SK-N-SH (cell line): ENCODE measurements at regions not wholly inside any gene's neighbourhood (a gene's known extent, or its start where the extent isn't known, plus 50 kb on each side); places are given as distances from the start of the nearest gene placed in this dataset.

Experiments
- CTCF ChIA-PET: fragments of 300-600, 350-600 bp; formaldehyde crosslinking; extraction: SDS; loops from one replicate; lab custom pipeline; 2021; lab: Yijun Ruan, JAX
- POLR2A ChIA-PET: fragments of 350-600 bp; sonication (Branson Sonifier 250); formaldehyde crosslinking; extraction: SDS; loops from one replicate; lab custom pipeline; 2020; ENCODE audit warnings: antibody characterized with exemption, inconsistent platforms; lab: Yijun Ruan, JAX
- DNase-seq: peaks from one replicate; pipeline ENCODE4 v3.0.0; 2012
- H2AFZ ChIP-seq: fragments of 200-600 bp; sonication (generic); 2 replicates; pipeline ENCODE4 v1.8.1; 2016; ENCODE audit warnings: antibody characterized with exemption, mild to moderate bottlenecking, low read depth
- H3F3A ChIP-seq: fragments of 200-600 bp; sonication (generic); replicated peaks from 2 replicates; pipeline ENCODE3; 2016; ENCODE audit warnings: antibody characterized with exemption, mild to moderate bottlenecking; ENCODE audit not compliant: insufficient read depth
- H3K27ac ChIP-seq, 2 experiments: fragments of 200-500 bp in 1 of 2; fragments of 200-600 bp in 1 of 2; sonication (Bioruptor generic) in 1 of 2; sonication (generic), shearing (Covaris generic) in 1 of 2; 2 replicates each; pipeline versions ENCODE4 v1.5.1 to v1.6.1; 2014 to 2016; ENCODE audit warnings: low read depth in 2 of 2, inconsistent platforms in 1 of 2, low read length in 1 of 2, mild to moderate bottlenecking in 1 of 2, mixed read lengths in 1 of 2
- H3K27me3 ChIP-seq: fragments of 200-600 bp; sonication (generic), shearing (Covaris generic); 2 replicates; pipeline ENCODE4 v1.6.1; 2016; ENCODE audit warnings: mixed run types; ENCODE audit not compliant: insufficient read depth
- H3K36me3 ChIP-seq, 2 experiments: fragments of 200-500 bp in 1 of 2; fragments of 200-600 bp in 1 of 2; sonication (Bioruptor generic) in 1 of 2; sonication (generic) in 1 of 2; replicated peaks in 1 of 2; 2 replicates each; pipeline versions ENCODE3 to v1.5.1; 2014 to 2016; ENCODE audit warnings: low read length in 1 of 2, mild to moderate bottlenecking in 1 of 2; ENCODE audit not compliant: insufficient read depth in 2 of 2, control insufficient read depth in 1 of 2
- H3K4me1 ChIP-seq, 2 experiments: fragments of 200-500 bp in 1 of 2; fragments of 200-600 bp in 1 of 2; sonication (Bioruptor generic) in 1 of 2; sonication (generic), shearing (Covaris generic) in 1 of 2; 2 replicates each; pipeline versions ENCODE4 v1.5.1 to v1.6.1; 2014 to 2016; ENCODE audit warnings: low read depth in 1 of 2, low read length in 1 of 2, mixed run types in 1 of 2; ENCODE audit not compliant: insufficient read depth in 2 of 2, control insufficient read depth in 1 of 2
- H3K4me2 ChIP-seq: fragments of 200-600 bp; sonication (generic), shearing (Covaris generic); 2 replicates; pipeline ENCODE4 v1.6.1; 2017; ENCODE audit warnings: mixed run types
- H3K4me3 ChIP-seq, 2 experiments: fragments of 200-500 bp in 1 of 2; fragments of 200-600 bp in 1 of 2; sonication (Bioruptor generic) in 1 of 2; sonication (generic), shearing (Covaris generic) in 1 of 2; 2 replicates each; pipeline versions ENCODE4 v1.5.1 to v1.8.1; 2014 to 2016; ENCODE audit warnings: low read depth in 2 of 2, inconsistent platforms in 1 of 2, low read length in 1 of 2, mild to moderate bottlenecking in 1 of 2, mixed read lengths in 1 of 2, moderate library complexity in 1 of 2
- H3K79me2 ChIP-seq: fragments of 200-600 bp; sonication (generic); 2 replicates; pipeline ENCODE4 v1.8.1; 2017; ENCODE audit warnings: mild to moderate bottlenecking; ENCODE audit not compliant: insufficient read depth
- H3K9ac ChIP-seq: fragments of 200-600 bp; sonication (generic); 2 replicates; pipeline ENCODE4 v1.6.1; 2017; ENCODE audit warnings: mixed run types
- H3K9me2 ChIP-seq: fragments of 200-600 bp; sonication (generic); 2 replicates; pipeline ENCODE4 v1.6.1; 2017; ENCODE audit warnings: mixed run types
- H3K9me3 ChIP-seq: fragments of 200-600 bp; sonication (generic); 2 replicates; pipeline ENCODE4 v1.6.1; 2017; ENCODE audit warnings: mixed run types, mild to moderate bottlenecking, moderate library complexity
- H4K20me1 ChIP-seq: fragments of 200-600 bp; sonication (generic); 2 replicates; pipeline ENCODE4 v1.6.1; 2017; ENCODE audit warnings: mild to moderate bottlenecking, mixed run types; ENCODE audit not compliant: insufficient read depth
- CHD2 ChIP-seq: fragments of 150-350 bp; IDR thresholded peaks from 2 replicates; pipeline ENCODE4 v1.6.1; 2018; ENCODE audit warnings: low read length; ENCODE audit not compliant: partially characterized antibody
- EP300 ChIP-seq, 2 experiments: IDR thresholded peaks; 2 replicates each; pipeline versions ENCODE4 v1.4.0 to v1.6.1; 2012; ENCODE audit warnings: borderline replicate concordance in 1 of 2, low read depth in 1 of 2, low read length in 1 of 2
- EZH2phosphoT487 ChIP-seq: fragments of 200-600 bp; sonication (generic); IDR thresholded peaks from 2 replicates; pipeline ENCODE4 v1.6.1; 2017; ENCODE audit warnings: low read depth, mixed run types, mild to moderate bottlenecking, antibody characterized with exemption, moderate library complexity, borderline replicate concordance
- FOSL2 ChIP-seq: IDR thresholded peaks from 2 replicates; pipeline ENCODE4 v1.4.0; 2012; ENCODE audit warnings: low read depth, mild to moderate bottlenecking, moderate library complexity, borderline replicate concordance
- FOXM1 ChIP-seq: IDR thresholded peaks from 2 replicates; pipeline ENCODE4 v1.4.0; 2012; ENCODE audit warnings: low read depth, mild to moderate bottlenecking
- GABPA ChIP-seq: IDR thresholded peaks from 2 replicates; pipeline ENCODE4 v1.4.0; 2012; ENCODE audit warnings: low read depth, mild to moderate bottlenecking
- MEF2A ChIP-seq: IDR thresholded peaks from 2 replicates; pipeline ENCODE4 v1.4.0; 2012; ENCODE audit warnings: low read depth, borderline replicate concordance
- NFIC ChIP-seq: IDR thresholded peaks from 2 replicates; pipeline ENCODE4 v1.4.0; 2012; ENCODE audit warnings: borderline replicate concordance
- NRF1 ChIP-seq: IDR thresholded peaks from 2 replicates; pipeline ENCODE4 v1.6.1; 2012; ENCODE audit warnings: low read depth, mild to moderate bottlenecking, low read length
- RAD21 ChIP-seq: IDR thresholded peaks from 2 replicates; pipeline ENCODE4 v1.6.1; 2012; ENCODE audit warnings: mild to moderate bottlenecking, low read length
- RXRA ChIP-seq: IDR thresholded peaks from 2 replicates; pipeline ENCODE4 v1.4.0; 2012; ENCODE audit warnings: low read depth, mild to moderate bottlenecking, borderline replicate concordance
- TCF12 ChIP-seq: IDR thresholded peaks from 2 replicates; pipeline ENCODE4 v1.4.0; 2012
- WGBS: methylation state at CpG from one replicate; pipeline ENCODE4 v1.1.6; 2017; ENCODE audit warnings: low lambda C conversion rate; 5-methylcytosine and 5-hydroxymethylcytosine counted together
- TF ChIP-seq, protein P1 (sequence below): fragments of 150-350 bp; IDR thresholded peaks from 2 replicates; pipeline ENCODE4 v1.6.1; 2016; ENCODE audit warnings: mild to moderate bottlenecking, low read depth, low read length
- TF ChIP-seq, protein P2 (sequence below): IDR thresholded peaks from 2 replicates; pipeline ENCODE4 v1.4.0; 2012; ENCODE audit warnings: low read depth, borderline replicate concordance
- TF ChIP-seq, protein P3 (sequence below): IDR thresholded peaks from 2 replicates; pipeline ENCODE4 v1.6.1; 2012; ENCODE audit warnings: mild to moderate bottlenecking, low read depth, low read length, moderate library complexity
- TF ChIP-seq, protein P4 (sequence below): IDR thresholded peaks from 2 replicates; pipeline ENCODE4 v1.4.0; 2012; ENCODE audit warnings: low read depth, borderline replicate concordance
- TF ChIP-seq, protein P5 (sequence below): fragments of 200-600 bp; sonication (generic); IDR thresholded peaks from 2 replicates; pipeline ENCODE4 v1.6.1; 2017; ENCODE audit warnings: antibody characterized with exemption, mild to moderate bottlenecking, moderate library complexity
- TF ChIP-seq, protein P6 (sequence below): IDR thresholded peaks from 2 replicates; pipeline ENCODE4 v1.4.0; 2012; ENCODE audit warnings: low read depth
- TF ChIP-seq, protein P7 (sequence below): fragments of 150-350 bp; IDR thresholded peaks from 2 replicates; pipeline ENCODE4 v1.6.1; 2017; ENCODE audit warnings: antibody characterized with exemption, low read length, low read depth, borderline replicate concordance

DNA sequence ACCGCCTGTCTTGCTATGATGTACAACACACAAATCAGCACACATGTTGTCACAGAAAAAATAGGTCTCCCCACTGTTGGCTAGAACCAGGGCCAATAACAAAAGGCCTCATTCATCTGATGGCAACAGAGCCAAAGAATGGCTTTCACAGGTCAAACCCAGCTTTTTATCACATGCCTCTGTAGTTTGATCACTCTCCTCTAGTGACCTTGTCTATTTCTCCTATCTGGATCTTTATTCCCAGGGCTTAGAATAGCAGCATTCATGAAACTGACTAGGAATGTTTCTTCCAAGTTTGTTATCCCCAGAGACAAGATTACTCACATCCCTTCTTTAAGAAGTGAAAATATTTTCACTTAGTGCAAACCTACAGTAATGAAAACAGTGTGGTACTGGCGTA lies 285.8 kb upstream of the GYPC start:
- 23% methylated on average over 2 of the region's 2 CpGs for WGBS
- no peak for DNase-seq
- POLR2A ChIA-PET: no interaction called here
- no peaks in the 10 kb centered on the region for H3K27me3 ChIP-seq
- CTCF ChIA-PET: no interaction called here
- H4K20me1 ChIP-seq: no peaks in the 10 kb centered on the region
- no peak overlapping the region for H2AFZ ChIP-seq
- no peak overlapping the region for H3K4me2 ChIP-seq
- no peaks in the 10 kb centered on the region for H3K4me1 ChIP-seq
- TF ChIP-seq, protein P1, sequence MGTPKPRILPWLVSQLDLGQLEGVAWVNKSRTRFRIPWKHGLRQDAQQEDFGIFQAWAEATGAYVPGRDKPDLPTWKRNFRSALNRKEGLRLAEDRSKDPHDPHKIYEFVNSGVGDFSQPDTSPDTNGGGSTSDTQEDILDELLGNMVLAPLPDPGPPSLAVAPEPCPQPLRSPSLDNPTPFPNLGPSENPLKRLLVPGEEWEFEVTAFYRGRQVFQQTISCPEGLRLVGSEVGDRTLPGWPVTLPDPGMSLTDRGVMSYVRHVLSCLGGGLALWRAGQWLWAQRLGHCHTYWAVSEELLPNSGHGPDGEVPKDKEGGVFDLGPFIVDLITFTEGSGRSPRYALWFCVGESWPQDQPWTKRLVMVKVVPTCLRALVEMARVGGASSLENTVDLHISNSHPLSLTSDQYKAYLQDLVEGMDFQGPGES: no peak
- TF ChIP-seq, protein P2, sequence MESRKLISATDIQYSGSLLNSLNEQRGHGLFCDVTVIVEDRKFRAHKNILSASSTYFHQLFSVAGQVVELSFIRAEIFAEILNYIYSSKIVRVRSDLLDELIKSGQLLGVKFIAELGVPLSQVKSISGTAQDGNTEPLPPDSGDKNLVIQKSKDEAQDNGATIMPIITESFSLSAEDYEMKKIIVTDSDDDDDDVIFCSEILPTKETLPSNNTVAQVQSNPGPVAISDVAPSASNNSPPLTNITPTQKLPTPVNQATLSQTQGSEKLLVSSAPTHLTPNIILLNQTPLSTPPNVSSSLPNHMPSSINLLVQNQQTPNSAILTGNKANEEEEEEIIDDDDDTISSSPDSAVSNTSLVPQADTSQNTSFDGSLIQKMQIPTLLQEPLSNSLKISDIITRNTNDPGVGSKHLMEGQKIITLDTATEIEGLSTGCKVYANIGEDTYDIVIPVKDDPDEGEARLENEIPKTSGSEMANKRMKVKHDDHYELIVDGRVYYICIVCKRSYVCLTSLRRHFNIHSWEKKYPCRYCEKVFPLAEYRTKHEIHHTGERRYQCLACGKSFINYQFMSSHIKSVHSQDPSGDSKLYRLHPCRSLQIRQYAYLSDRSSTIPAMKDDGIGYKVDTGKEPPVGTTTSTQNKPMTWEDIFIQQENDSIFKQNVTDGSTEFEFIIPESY: no peak
- TF ChIP-seq RAD21 (no peak), TCF12 (no peak), NFIC (no peak), EZH2phosphoT487 (no peak), GABPA (no peak), CHD2 (no peak), RXRA (no peak), NRF1 (no peak), EP300 (IDR thresholded peaks at IDR 0.05; ENCODE audit: borderline replicate concordance in 1 of 2, low read depth in 1 of 2, low read length in 1 of 2) (no peak), FOXM1 (no peak), FOSL2 (no peak), MEF2A (no peak)
- TF ChIP-seq, protein P3, sequence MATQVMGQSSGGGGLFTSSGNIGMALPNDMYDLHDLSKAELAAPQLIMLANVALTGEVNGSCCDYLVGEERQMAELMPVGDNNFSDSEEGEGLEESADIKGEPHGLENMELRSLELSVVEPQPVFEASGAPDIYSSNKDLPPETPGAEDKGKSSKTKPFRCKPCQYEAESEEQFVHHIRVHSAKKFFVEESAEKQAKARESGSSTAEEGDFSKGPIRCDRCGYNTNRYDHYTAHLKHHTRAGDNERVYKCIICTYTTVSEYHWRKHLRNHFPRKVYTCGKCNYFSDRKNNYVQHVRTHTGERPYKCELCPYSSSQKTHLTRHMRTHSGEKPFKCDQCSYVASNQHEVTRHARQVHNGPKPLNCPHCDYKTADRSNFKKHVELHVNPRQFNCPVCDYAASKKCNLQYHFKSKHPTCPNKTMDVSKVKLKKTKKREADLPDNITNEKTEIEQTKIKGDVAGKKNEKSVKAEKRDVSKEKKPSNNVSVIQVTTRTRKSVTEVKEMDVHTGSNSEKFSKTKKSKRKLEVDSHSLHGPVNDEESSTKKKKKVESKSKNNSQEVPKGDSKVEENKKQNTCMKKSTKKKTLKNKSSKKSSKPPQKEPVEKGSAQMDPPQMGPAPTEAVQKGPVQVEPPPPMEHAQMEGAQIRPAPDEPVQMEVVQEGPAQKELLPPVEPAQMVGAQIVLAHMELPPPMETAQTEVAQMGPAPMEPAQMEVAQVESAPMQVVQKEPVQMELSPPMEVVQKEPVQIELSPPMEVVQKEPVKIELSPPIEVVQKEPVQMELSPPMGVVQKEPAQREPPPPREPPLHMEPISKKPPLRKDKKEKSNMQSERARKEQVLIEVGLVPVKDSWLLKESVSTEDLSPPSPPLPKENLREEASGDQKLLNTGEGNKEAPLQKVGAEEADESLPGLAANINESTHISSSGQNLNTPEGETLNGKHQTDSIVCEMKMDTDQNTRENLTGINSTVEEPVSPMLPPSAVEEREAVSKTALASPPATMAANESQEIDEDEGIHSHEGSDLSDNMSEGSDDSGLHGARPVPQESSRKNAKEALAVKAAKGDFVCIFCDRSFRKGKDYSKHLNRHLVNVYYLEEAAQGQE: no peak
- TF ChIP-seq, protein P4, sequence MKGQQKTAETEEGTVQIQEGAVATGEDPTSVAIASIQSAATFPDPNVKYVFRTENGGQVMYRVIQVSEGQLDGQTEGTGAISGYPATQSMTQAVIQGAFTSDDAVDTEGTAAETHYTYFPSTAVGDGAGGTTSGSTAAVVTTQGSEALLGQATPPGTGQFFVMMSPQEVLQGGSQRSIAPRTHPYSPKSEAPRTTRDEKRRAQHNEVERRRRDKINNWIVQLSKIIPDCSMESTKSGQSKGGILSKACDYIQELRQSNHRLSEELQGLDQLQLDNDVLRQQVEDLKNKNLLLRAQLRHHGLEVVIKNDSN: no peak
- TF ChIP-seq, protein P5, sequence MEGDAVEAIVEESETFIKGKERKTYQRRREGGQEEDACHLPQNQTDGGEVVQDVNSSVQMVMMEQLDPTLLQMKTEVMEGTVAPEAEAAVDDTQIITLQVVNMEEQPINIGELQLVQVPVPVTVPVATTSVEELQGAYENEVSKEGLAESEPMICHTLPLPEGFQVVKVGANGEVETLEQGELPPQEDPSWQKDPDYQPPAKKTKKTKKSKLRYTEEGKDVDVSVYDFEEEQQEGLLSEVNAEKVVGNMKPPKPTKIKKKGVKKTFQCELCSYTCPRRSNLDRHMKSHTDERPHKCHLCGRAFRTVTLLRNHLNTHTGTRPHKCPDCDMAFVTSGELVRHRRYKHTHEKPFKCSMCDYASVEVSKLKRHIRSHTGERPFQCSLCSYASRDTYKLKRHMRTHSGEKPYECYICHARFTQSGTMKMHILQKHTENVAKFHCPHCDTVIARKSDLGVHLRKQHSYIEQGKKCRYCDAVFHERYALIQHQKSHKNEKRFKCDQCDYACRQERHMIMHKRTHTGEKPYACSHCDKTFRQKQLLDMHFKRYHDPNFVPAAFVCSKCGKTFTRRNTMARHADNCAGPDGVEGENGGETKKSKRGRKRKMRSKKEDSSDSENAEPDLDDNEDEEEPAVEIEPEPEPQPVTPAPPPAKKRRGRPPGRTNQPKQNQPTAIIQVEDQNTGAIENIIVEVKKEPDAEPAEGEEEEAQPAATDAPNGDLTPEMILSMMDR: no peak
- TF ChIP-seq, protein P6, sequence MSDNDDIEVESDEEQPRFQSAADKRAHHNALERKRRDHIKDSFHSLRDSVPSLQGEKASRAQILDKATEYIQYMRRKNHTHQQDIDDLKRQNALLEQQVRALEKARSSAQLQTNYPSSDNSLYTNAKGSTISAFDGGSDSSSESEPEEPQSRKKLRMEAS: no peak
- TF ChIP-seq, protein P7, sequence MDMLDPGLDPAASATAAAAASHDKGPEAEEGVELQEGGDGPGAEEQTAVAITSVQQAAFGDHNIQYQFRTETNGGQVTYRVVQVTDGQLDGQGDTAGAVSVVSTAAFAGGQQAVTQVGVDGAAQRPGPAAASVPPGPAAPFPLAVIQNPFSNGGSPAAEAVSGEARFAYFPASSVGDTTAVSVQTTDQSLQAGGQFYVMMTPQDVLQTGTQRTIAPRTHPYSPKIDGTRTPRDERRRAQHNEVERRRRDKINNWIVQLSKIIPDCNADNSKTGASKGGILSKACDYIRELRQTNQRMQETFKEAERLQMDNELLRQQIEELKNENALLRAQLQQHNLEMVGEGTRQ: no peak
- H3K4me3 ChIP-seq: no peak overlapping the region
- H3K9ac ChIP-seq: no peak overlapping the region
- no peaks in the 10 kb centered on the region for H3F3A ChIP-seq
- H3K9me3 ChIP-seq: no peaks in the 10 kb centered on the region
- no peaks in the 10 kb centered on the region for H3K79me2 ChIP-seq
- no peaks in the 10 kb centered on the region for H3K9me2 ChIP-seq
- no peaks in the 10 kb centered on the region for H3K36me3 ChIP-seq
- no peak overlapping the region for H3K27ac ChIP-seq
